ENCODE measurements at regions not wholly inside any gene's neighbourhood (a gene's known extent, or its start where the extent isn't known, plus 50 kb on each side); places are given as distances from the start of the nearest gene placed in this dataset.

- no peak for DNase-seq
- POLR2A ChIA-PET: no interaction called here
- Mint-ChIP-seq H3K4me1 (no peaks in the 10 kb centered on the region), H3K9me3 (no peaks in the 10 kb centered on the region), H3K27me3 (no peaks in the 10 kb centered on the region), H3K36me3 (ENCODE audit: low read depth) (no peaks in the 10 kb centered on the region), H3K27ac (no peak overlapping the region), H3K4me3 (no peak overlapping the region)
- CTCF ChIA-PET: no interaction called here
Observed at GRCh38 chr13:21826214-21827015, 155.5 kb downstream of the FGF9 start.

- POLR2A ChIA-PET: no interaction called here
- no peak overlapping the region for H3K27ac Mint-ChIP-seq
- H3K4me1 Mint-ChIP-seq: no peaks in the 10 kb centered on the region
Observed at GRCh38 chr13:21831654-21832324, 160.9 kb downstream of the FGF9 start.

GRCh38 chr13:21833921-21834320 is 163.0 kb downstream of the FGF9 start:
- Mint-ChIP-seq H3K9me3 (peaks cover 2% of the 10 kb centered on the region), H3K36me3 (ENCODE audit: low read depth) (no peaks in the 10 kb centered on the region), H3K4me3 (no peak overlapping the region), H3K4me1 (no peaks in the 10 kb centered on the region), H3K27me3 (no peaks in the 10 kb centered on the region), H3K27ac (no peak overlapping the region)
- CTCF ChIA-PET: no interaction called here
- DNase-seq: no peak
- POLR2A ChIA-PET: no interaction called here

More at GRCh38 chr13:21831654-21832324, 160.9 kb downstream of the FGF9 start:
- H3K27me3 Mint-ChIP-seq: no peaks in the 10 kb centered on the region
- H3K9me3 Mint-ChIP-seq: peaks cover 2% of the 10 kb centered on the region
- no peak overlapping the region for H3K4me3 Mint-ChIP-seq
- H3K36me3 Mint-ChIP-seq (ENCODE audit: low read depth): no peaks in the 10 kb centered on the region
- DNase-seq: no peak
- CTCF ChIA-PET: no interaction called here

GRCh38 chr13:21834521-21834920 is 163.6 kb downstream of the FGF9 start:
- no peaks in the 10 kb centered on the region for H3K4me1 Mint-ChIP-seq
- H3K27ac Mint-ChIP-seq: no peak overlapping the region
- no peaks in the 10 kb centered on the region for H3K27me3 Mint-ChIP-seq
- ChIA-PET POLR2A (no interaction called here), CTCF (no interaction called here)
- DNase-seq: no peak
- peaks cover 2% of the 10 kb centered on the region for H3K9me3 Mint-ChIP-seq
- no peaks in the 10 kb centered on the region for H3K36me3 Mint-ChIP-seq (ENCODE audit: low read depth)
- no peak overlapping the region for H3K4me3 Mint-ChIP-seq

- ChIA-PET CTCF (no interaction called here), POLR2A (no interaction called here)
- H3K36me3 Mint-ChIP-seq (ENCODE audit: low read depth): no peaks in the 10 kb centered on the region
- no peaks in the 10 kb centered on the region for H3K9me3 Mint-ChIP-seq
- H3K27ac Mint-ChIP-seq: no peak overlapping the region
- H3K4me1 Mint-ChIP-seq: no peaks in the 10 kb centered on the region
- H3K4me3 Mint-ChIP-seq: no peak overlapping the region
- no peaks in the 10 kb centered on the region for H3K27me3 Mint-ChIP-seq
- DNase-seq: no peak
Observed at GRCh38 chr13:21837288-21837687, 166.4 kb downstream of the FGF9 start.

GRCh38 chr13:21837841-21838551 is 167.1 kb downstream of the FGF9 start:
- Mint-ChIP-seq H3K9me3 (no peaks in the 10 kb centered on the region), H3K4me3 (no peak overlapping the region), H3K4me1 (no peaks in the 10 kb centered on the region), H3K27me3 (no peaks in the 10 kb centered on the region), H3K36me3 (ENCODE audit: low read depth) (no peaks in the 10 kb centered on the region), H3K27ac (no peak overlapping the region)
- ChIA-PET CTCF (no interaction called here), POLR2A (no interaction called here)
- no peak for DNase-seq

- H3K27me3 Mint-ChIP-seq: no peaks in the 10 kb centered on the region
- no peaks in the 10 kb centered on the region for H3K9me3 Mint-ChIP-seq
- ChIA-PET CTCF (interaction anchor here (0.6 kb wide), 1 partner anchor 209 kb away, joined by 4 read pairs; no protein-coding TSS in a partner anchor), POLR2A (no interaction called here)
- H3K4me3 Mint-ChIP-seq: no peak overlapping the region
- H3K27ac Mint-ChIP-seq: no peak overlapping the region
- no peak for DNase-seq
- no peaks in the 10 kb centered on the region for H3K4me1 Mint-ChIP-seq
- H3K36me3 Mint-ChIP-seq (ENCODE audit: low read depth): no peaks in the 10 kb centered on the region
Observed at GRCh38 chr13:21846605-21847004, 175.7 kb downstream of the FGF9 start.

GRCh38 chr13:21849323-21849722 is 178.4 kb downstream of the FGF9 start:
- POLR2A ChIA-PET: no interaction called here
- DNase-seq: no peak
- H3K9me3 Mint-ChIP-seq: no peaks in the 10 kb centered on the region
- CTCF ChIA-PET: interaction anchor here (0.6 kb wide), 1 partner anchor 92 kb away, joined by 3 read pairs; no protein-coding TSS in a partner anchor
- no peaks in the 10 kb centered on the region for H3K36me3 Mint-ChIP-seq (ENCODE audit: low read depth)
- H3K4me1 Mint-ChIP-seq: no peaks in the 10 kb centered on the region
- no peak overlapping the region for H3K27ac Mint-ChIP-seq
- H3K4me3 Mint-ChIP-seq: no peak overlapping the region
- H3K27me3 Mint-ChIP-seq: no peaks in the 10 kb centered on the region

- Mint-ChIP-seq H3K27ac (no peak overlapping the region), H3K27me3 (no peaks in the 10 kb centered on the region), H3K4me1 (no peaks in the 10 kb centered on the region), H3K9me3 (no peaks in the 10 kb centered on the region), H3K36me3 (ENCODE audit: low read depth) (no peaks in the 10 kb centered on the region), H3K4me3 (no peak overlapping the region)
- POLR2A ChIA-PET: no interaction called here
- no peak for DNase-seq
- CTCF ChIA-PET: interaction anchor here (0.6 kb wide), 1 partner anchor 91 kb away, joined by 3 read pairs; no protein-coding TSS in a partner anchor
Observed at GRCh38 chr13:21850013-21851006, 179.4 kb downstream of the FGF9 start.

- no peaks in the 10 kb centered on the region for H3K27me3 Mint-ChIP-seq
- CTCF ChIA-PET: no interaction called here
- no peak overlapping the region for H3K27ac Mint-ChIP-seq
- no peaks in the 10 kb centered on the region for H3K4me1 Mint-ChIP-seq
- no peak for DNase-seq
- POLR2A ChIA-PET: no interaction called here
- no peaks in the 10 kb centered on the region for H3K36me3 Mint-ChIP-seq (ENCODE audit: low read depth)
- H3K4me3 Mint-ChIP-seq: no peak overlapping the region
- no peaks in the 10 kb centered on the region for H3K9me3 Mint-ChIP-seq
Observed at GRCh38 chr13:21852043-21852442, 181.2 kb downstream of the FGF9 start.

GRCh38 chr13:21853779-21854178 is 182.9 kb downstream of the FGF9 start:
- Mint-ChIP-seq H3K27ac (no peak overlapping the region), H3K9me3 (no peaks in the 10 kb centered on the region), H3K27me3 (no peaks in the 10 kb centered on the region), H3K4me1 (no peaks in the 10 kb centered on the region), H3K4me3 (no peak overlapping the region), H3K36me3 (ENCODE audit: low read depth) (no peaks in the 10 kb centered on the region)
- DNase-seq: no peak
- ChIA-PET CTCF (no interaction called here), POLR2A (no interaction called here)

- ChIA-PET POLR2A (no interaction called here), CTCF (no interaction called here)
- Mint-ChIP-seq H3K27me3 (no peaks in the 10 kb centered on the region), H3K4me3 (no peak overlapping the region), H3K27ac (no peak overlapping the region), H3K4me1 (no peaks in the 10 kb centered on the region), H3K9me3 (no peaks in the 10 kb centered on the region), H3K36me3 (ENCODE audit: low read depth) (no peaks in the 10 kb centered on the region)
- no peak for DNase-seq
Observed at GRCh38 chr13:21868823-21869222, 197.9 kb downstream of the FGF9 start.

GRCh38 chr13:21871382-21871781 is 200.5 kb downstream of the FGF9 start:
- no peak overlapping the region for H3K27ac Mint-ChIP-seq
- no peak for DNase-seq
- ChIA-PET CTCF (no interaction called here), POLR2A (no interaction called here)
- no peaks in the 10 kb centered on the region for H3K9me3 Mint-ChIP-seq
- no peaks in the 10 kb centered on the region for H3K27me3 Mint-ChIP-seq
- no peaks in the 10 kb centered on the region for H3K4me1 Mint-ChIP-seq
- H3K4me3 Mint-ChIP-seq: no peak overlapping the region
- no peaks in the 10 kb centered on the region for H3K36me3 Mint-ChIP-seq (ENCODE audit: low read depth)
